Neural cell (in vitro differentiated cells): ENCODE measurements at regions not wholly inside any gene's neighbourhood (a gene's known extent, or its start where the extent isn't known, plus 50 kb on each side); places are given as distances from the start of the nearest gene placed in this dataset.

Source experiments
- H2AFZ ChIP-seq: fragments of 200-600, 300-800 bp; sonication (generic), shearing (Covaris generic); 2 replicates; pipeline ENCODE4 v1.6.0; 2014; ENCODE audit warnings: low read depth, mild to moderate bottlenecking, antibody characterized with exemption, low read length, moderate library complexity
- H3F3A ChIP-seq: fragments of 200-600 bp; shearing (Covaris generic); 2 replicates; pipeline ENCODE4 v1.6.1; 2016; ENCODE audit warnings: mild to moderate bottlenecking, moderate library complexity, mixed read lengths, antibody characterized with exemption, low read length; ENCODE audit not compliant: insufficient read depth, poor library complexity, severe bottlenecking
- H3K27ac ChIP-seq: fragments of 200-600, 300-800 bp; sonication (generic), shearing (Covaris generic); 2 replicates; pipeline ENCODE4 v1.5.1; 2014; ENCODE audit warnings: mild to moderate bottlenecking, low read length, moderate library complexity
- H3K27me3 ChIP-seq: fragments of 300-800, 200-600 bp; sonication (generic), shearing (Covaris generic); 2 replicates; pipeline ENCODE4 v1.6.0; 2014; ENCODE audit warnings: mild to moderate bottlenecking, low read depth, low read length, moderate library complexity; ENCODE audit not compliant: insufficient read depth
- H3K36me3 ChIP-seq: fragments of 300-800, 200-600 bp; sonication (generic), shearing (Covaris generic); 2 replicates; pipeline ENCODE4 v1.5.1; 2014; ENCODE audit warnings: mild to moderate bottlenecking, antibody characterized with exemption, low read length, moderate library complexity; ENCODE audit not compliant: insufficient read depth
- H3K4me2 ChIP-seq: fragments of 300-800, 200-600 bp; sonication (generic), shearing (Covaris generic); 2 replicates; pipeline ENCODE4 v1.6.0; 2014; ENCODE audit warnings: mild to moderate bottlenecking, low read length
- H3K4me3 ChIP-seq: fragments of 300-800, 200-600 bp; sonication (generic), shearing (Covaris generic); 2 replicates; pipeline ENCODE4 v1.5.1; 2014; ENCODE audit warnings: mild to moderate bottlenecking, low read length, moderate library complexity
- H3K79me2 ChIP-seq: fragments of 200-600 bp; shearing (Covaris generic); replicated peaks from 2 replicates; pipeline ENCODE4 v1.6.0; 2014; ENCODE audit warnings: mild to moderate bottlenecking, low read length, moderate library complexity; ENCODE audit not compliant: insufficient read depth
- H3K9ac ChIP-seq: fragments of 300-800, 200-600 bp; sonication (generic), shearing (Covaris generic); 2 replicates; pipeline ENCODE4 v1.6.1; 2016; ENCODE audit warnings: mild to moderate bottlenecking, low read length, mixed read lengths
- H3K9me2 ChIP-seq: fragments of 200-600 bp; shearing (Covaris generic); 2 replicates; pipeline ENCODE4 v1.6.1; 2016; ENCODE audit warnings: mild to moderate bottlenecking, low read length, mixed read lengths; ENCODE audit not compliant: insufficient read depth
- H3K9me3 ChIP-seq: fragments of 200-600, 300-800 bp; sonication (generic), shearing (Covaris generic); 2 replicates; pipeline ENCODE4 v1.6.1; 2016; ENCODE audit warnings: mild to moderate bottlenecking, mixed run types, low read length, moderate library complexity, mixed read lengths
- H4K20me1 ChIP-seq: fragments of 200-600 bp; shearing (Covaris generic); 2 replicates; pipeline ENCODE4 v1.6.1; 2016; ENCODE audit warnings: mild to moderate bottlenecking, mixed run types; ENCODE audit not compliant: insufficient read depth
- EP300 ChIP-seq: fragments of 450-650 bp; conservative IDR thresholded peaks from 2 replicates; pipeline ENCODE4 v1.6.1; 2014; ENCODE audit warnings: antibody characterized with exemption, mild to moderate bottlenecking, moderate library complexity; ENCODE audit not compliant: poor library complexity, severe bottlenecking
- EZH2 ChIP-seq: fragments of 200-600, 300-800 bp; shearing (Covaris generic), sonication (generic); IDR thresholded peaks from 2 replicates; pipeline ENCODE4 v1.6.1; 2014; ENCODE audit warnings: antibody characterized with exemption, low read length, borderline replicate concordance, mild to moderate bottlenecking; ENCODE audit not compliant: insufficient read depth, poor library complexity, severe bottlenecking
- MXI1 ChIP-seq: fragments of 450-650 bp; conservative IDR thresholded peaks from 2 replicates; pipeline ENCODE4 v1.6.1; 2014; ENCODE audit warnings: antibody characterized with exemption, mild to moderate bottlenecking; ENCODE audit not compliant: poor library complexity, severe bottlenecking
- POLR2AphosphoS5 ChIP-seq: IDR thresholded peaks from 2 replicates; pipeline ENCODE4 v1.6.1; 2012
- RAD21 ChIP-seq: fragments of 450-650 bp; conservative IDR thresholded peaks from 2 replicates; pipeline ENCODE4 v1.6.1; 2014; ENCODE audit warnings: antibody characterized with exemption, mild to moderate bottlenecking, moderate library complexity
- SMC3 ChIP-seq: fragments of 450-650 bp; conservative IDR thresholded peaks from 2 replicates; pipeline ENCODE4 v1.6.1; 2014; ENCODE audit warnings: antibody characterized with exemption, mild to moderate bottlenecking, moderate library complexity; ENCODE audit not compliant: poor library complexity
- TAF1 ChIP-seq: IDR thresholded peaks from 2 replicates; pipeline ENCODE4 v1.6.1; 2012; ENCODE audit warnings: low read depth
- TF ChIP-seq, protein P1 (sequence below): fragments of 450-650 bp; IDR thresholded peaks from 2 replicates; pipeline ENCODE4 v1.5.1; 2014; ENCODE audit warnings: antibody characterized with exemption, mild to moderate bottlenecking, moderate library complexity; ENCODE audit not compliant: poor library complexity, severe bottlenecking
- TF ChIP-seq, protein P2 (sequence below): IDR thresholded peaks from 2 replicates; pipeline ENCODE4 v1.6.1; 2012; ENCODE audit warnings: borderline replicate concordance

DNA sequence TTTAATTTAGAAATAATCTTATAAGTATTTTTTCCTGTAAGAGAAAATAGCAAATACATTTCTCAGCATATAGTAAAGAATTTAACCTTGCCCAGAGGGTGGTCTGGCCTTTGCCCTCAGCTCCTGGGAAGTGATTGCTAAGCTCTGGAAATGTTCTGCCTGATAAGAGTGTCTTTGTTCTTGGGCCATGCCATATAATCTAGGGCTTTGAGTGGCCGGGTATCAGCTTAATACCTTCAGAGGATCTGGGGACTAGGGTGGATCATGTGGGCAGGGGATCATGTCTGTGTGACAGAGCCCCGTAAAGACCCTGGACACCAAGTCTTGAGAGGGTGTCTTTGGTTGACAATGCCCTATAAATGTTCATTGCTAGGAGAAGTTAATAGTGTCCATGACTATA lies 1032.4 kb upstream of the MIR17HG start:
- no peak overlapping the region for H3K27ac ChIP-seq
- no peak overlapping the region for H3K4me2 ChIP-seq
- no peaks in the 10 kb centered on the region for H3F3A ChIP-seq
- no peaks in the 10 kb centered on the region for H4K20me1 ChIP-seq
- H3K9me3 ChIP-seq, result no peaks in the 10 kb centered on the region
- no peak overlapping the region for H2AFZ ChIP-seq
- no peaks in the 10 kb centered on the region for H3K36me3 ChIP-seq
- no peak overlapping the region for H3K4me3 ChIP-seq
- H3K9ac ChIP-seq, result no peak overlapping the region
- no peak for TF ChIP-seq MXI1
- TF ChIP-seq POLR2AphosphoS5, result no peak
- no peak for TF ChIP-seq RAD21
- TF ChIP-seq EP300, result no peak
- TF ChIP-seq, protein P1, sequence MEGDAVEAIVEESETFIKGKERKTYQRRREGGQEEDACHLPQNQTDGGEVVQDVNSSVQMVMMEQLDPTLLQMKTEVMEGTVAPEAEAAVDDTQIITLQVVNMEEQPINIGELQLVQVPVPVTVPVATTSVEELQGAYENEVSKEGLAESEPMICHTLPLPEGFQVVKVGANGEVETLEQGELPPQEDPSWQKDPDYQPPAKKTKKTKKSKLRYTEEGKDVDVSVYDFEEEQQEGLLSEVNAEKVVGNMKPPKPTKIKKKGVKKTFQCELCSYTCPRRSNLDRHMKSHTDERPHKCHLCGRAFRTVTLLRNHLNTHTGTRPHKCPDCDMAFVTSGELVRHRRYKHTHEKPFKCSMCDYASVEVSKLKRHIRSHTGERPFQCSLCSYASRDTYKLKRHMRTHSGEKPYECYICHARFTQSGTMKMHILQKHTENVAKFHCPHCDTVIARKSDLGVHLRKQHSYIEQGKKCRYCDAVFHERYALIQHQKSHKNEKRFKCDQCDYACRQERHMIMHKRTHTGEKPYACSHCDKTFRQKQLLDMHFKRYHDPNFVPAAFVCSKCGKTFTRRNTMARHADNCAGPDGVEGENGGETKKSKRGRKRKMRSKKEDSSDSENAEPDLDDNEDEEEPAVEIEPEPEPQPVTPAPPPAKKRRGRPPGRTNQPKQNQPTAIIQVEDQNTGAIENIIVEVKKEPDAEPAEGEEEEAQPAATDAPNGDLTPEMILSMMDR, result no peak
- no peaks in the 10 kb centered on the region for H3K27me3 ChIP-seq
- H3K79me2 ChIP-seq, result no peaks in the 10 kb centered on the region
- H3K9me2 ChIP-seq, result no peaks in the 10 kb centered on the region

DNA sequence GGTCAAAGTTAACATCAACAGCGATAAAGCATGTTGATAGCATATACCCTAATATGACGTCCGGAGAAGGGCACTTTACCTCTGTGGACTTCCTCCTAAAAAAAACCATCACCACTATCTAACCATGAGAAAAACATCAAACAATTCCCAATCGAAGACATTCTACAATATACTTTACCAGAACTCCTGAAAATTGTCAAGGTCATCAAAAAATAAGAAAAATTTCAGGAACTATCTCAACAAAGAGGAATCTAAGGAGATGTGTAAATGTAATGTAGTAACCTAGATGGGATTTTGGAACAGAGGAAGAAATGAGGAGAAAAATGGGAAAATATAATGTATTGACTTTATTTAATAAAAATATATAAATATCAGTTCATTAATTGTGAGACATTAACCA lies 1026.8 kb upstream of the MIR17HG start:
- no peaks in the 10 kb centered on the region for H3K9me2 ChIP-seq
- no peak overlapping the region for H3K4me2 ChIP-seq
- no peak overlapping the region for H2AFZ ChIP-seq
- no peaks in the 10 kb centered on the region for H3K9me3 ChIP-seq
- TF ChIP-seq, protein P2, sequence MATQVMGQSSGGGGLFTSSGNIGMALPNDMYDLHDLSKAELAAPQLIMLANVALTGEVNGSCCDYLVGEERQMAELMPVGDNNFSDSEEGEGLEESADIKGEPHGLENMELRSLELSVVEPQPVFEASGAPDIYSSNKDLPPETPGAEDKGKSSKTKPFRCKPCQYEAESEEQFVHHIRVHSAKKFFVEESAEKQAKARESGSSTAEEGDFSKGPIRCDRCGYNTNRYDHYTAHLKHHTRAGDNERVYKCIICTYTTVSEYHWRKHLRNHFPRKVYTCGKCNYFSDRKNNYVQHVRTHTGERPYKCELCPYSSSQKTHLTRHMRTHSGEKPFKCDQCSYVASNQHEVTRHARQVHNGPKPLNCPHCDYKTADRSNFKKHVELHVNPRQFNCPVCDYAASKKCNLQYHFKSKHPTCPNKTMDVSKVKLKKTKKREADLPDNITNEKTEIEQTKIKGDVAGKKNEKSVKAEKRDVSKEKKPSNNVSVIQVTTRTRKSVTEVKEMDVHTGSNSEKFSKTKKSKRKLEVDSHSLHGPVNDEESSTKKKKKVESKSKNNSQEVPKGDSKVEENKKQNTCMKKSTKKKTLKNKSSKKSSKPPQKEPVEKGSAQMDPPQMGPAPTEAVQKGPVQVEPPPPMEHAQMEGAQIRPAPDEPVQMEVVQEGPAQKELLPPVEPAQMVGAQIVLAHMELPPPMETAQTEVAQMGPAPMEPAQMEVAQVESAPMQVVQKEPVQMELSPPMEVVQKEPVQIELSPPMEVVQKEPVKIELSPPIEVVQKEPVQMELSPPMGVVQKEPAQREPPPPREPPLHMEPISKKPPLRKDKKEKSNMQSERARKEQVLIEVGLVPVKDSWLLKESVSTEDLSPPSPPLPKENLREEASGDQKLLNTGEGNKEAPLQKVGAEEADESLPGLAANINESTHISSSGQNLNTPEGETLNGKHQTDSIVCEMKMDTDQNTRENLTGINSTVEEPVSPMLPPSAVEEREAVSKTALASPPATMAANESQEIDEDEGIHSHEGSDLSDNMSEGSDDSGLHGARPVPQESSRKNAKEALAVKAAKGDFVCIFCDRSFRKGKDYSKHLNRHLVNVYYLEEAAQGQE, result no peak
- TF ChIP-seq, protein P1, result no peak
- TF ChIP-seq EZH2 (no peak), EP300 (no peak), POLR2AphosphoS5 (no peak), SMC3 (no peak), RAD21 (no peak), TAF1 (no peak), MXI1 (no peak)
- H3K27me3 ChIP-seq, result no peaks in the 10 kb centered on the region
- no peak overlapping the region for H3K4me3 ChIP-seq
- H3K36me3 ChIP-seq, result no peaks in the 10 kb centered on the region
- no peaks in the 10 kb centered on the region for H4K20me1 ChIP-seq
- no peaks in the 10 kb centered on the region for H3K79me2 ChIP-seq
- H3K27ac ChIP-seq, result no peak overlapping the region
- H3F3A ChIP-seq, result no peaks in the 10 kb centered on the region
- no peak overlapping the region for H3K9ac ChIP-seq
